GM06990 (cell line): ENCODE measurements at regions not wholly inside any gene's neighbourhood (a gene's known extent, or its start where the extent isn't known, plus 50 kb on each side); places are given as distances from the start of the nearest gene placed in this dataset.

Source experiments
- DNase-seq: peaks from one replicate; pipeline ENCODE4 v3.0.0-alpha.2; 2011; ENCODE audit not compliant: insufficient read length; ENCODE audit errors: extremely low read depth
- H3K27me3 ChIP-seq: replicated peaks from 2 replicates; pipeline ENCODE4 v1.6.0; 2011; ENCODE audit warnings: low read length; ENCODE audit not compliant: control insufficient read depth, insufficient read depth
- H3K36me3 ChIP-seq: 2 replicates; pipeline ENCODE4 v1.5.1; 2011; ENCODE audit warnings: low read length; ENCODE audit not compliant: control insufficient read depth, insufficient read depth
- H3K4me3 ChIP-seq: replicated peaks from 2 replicates; pipeline ENCODE4 v1.5.1; 2011; ENCODE audit warnings: low read depth, mild to moderate bottlenecking, control low read depth, low read length
- TF ChIP-seq, protein P1 (sequence below): IDR thresholded peaks from 2 replicates; pipeline ENCODE4 v1.5.1; 2011; ENCODE audit warnings: low read length, control low read depth, mild to moderate bottlenecking, inconsistent platforms; ENCODE audit not compliant: insufficient read depth, poor library complexity, severe bottlenecking

- no peaks in the 10 kb centered on the region for H3K36me3 ChIP-seq
Measured at GRCh38 chr13:74466864-74467263, 332.7 kb upstream of the KLF12 start.

GRCh38 chr13:74466020-74466419 is 331.8 kb upstream of the KLF12 start:
- no peaks in the 10 kb centered on the region for H3K27me3 ChIP-seq
- no peak overlapping the region for H3K4me3 ChIP-seq
- no peaks in the 10 kb centered on the region for H3K36me3 ChIP-seq
- DNase-seq = no peak
- TF ChIP-seq, protein P1, sequence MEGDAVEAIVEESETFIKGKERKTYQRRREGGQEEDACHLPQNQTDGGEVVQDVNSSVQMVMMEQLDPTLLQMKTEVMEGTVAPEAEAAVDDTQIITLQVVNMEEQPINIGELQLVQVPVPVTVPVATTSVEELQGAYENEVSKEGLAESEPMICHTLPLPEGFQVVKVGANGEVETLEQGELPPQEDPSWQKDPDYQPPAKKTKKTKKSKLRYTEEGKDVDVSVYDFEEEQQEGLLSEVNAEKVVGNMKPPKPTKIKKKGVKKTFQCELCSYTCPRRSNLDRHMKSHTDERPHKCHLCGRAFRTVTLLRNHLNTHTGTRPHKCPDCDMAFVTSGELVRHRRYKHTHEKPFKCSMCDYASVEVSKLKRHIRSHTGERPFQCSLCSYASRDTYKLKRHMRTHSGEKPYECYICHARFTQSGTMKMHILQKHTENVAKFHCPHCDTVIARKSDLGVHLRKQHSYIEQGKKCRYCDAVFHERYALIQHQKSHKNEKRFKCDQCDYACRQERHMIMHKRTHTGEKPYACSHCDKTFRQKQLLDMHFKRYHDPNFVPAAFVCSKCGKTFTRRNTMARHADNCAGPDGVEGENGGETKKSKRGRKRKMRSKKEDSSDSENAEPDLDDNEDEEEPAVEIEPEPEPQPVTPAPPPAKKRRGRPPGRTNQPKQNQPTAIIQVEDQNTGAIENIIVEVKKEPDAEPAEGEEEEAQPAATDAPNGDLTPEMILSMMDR = no peak

More at GRCh38 chr13:74466864-74467263, 332.7 kb upstream of the KLF12 start:
- DNase-seq = no peak
- H3K27me3 ChIP-seq = no peaks in the 10 kb centered on the region
- TF ChIP-seq, protein P1 = no peak
- H3K4me3 ChIP-seq = no peak overlapping the region

GRCh38 chr13:74465271-74465670 is 331.1 kb upstream of the KLF12 start:
- Histone ChIP-seq H3K4me3 (no peak overlapping the region), H3K36me3 (no peaks in the 10 kb centered on the region), H3K27me3 (no peaks in the 10 kb centered on the region)
- DNase-seq = no peak
- TF ChIP-seq, protein P1 = no peak

DNA sequence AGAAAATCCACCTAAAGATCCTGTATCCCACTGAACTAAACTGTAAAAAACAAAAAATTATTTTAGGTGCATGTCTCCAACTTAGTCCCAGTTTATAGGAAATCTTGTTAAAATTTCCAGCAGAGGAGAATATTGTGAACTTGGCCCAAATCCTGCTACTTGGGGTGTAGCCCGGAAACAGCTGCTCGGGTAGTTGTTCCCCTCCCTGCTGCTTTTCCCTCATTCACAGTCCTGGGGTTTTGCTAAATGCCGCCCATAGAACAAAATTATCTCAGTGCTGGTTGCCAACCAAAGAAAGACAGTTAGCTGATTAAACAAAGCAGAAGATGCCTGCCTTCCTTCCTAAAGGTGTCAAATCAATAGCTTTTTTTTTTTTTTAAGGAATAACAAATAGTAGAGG is 330.5 kb upstream of the KLF12 start:
- Histone ChIP-seq H3K27me3 (no peaks in the 10 kb centered on the region), H3K4me3 (no peak overlapping the region), H3K36me3 (no peaks in the 10 kb centered on the region)
- TF ChIP-seq, protein P1 = no peak
- no peak for DNase-seq

DNA sequence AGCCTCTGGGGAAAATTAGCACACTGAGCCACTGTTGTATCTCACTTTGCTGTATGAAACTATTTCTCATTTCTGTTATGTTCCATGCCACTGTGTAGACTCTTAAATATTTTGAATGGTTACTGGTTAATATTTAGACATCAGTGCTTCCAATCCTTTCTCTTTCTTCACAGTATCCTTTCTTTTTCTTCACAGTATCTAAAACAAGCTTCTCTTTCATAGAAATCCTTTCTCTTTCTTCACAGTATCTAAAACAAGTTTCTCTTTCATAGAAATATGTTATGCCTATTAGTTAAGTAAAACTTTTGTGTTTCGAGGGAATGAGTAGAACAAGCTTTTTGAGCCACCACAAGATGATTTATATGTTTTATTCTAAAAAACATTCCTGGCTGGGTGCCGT is 326.8 kb upstream of the KLF12 start:
- no peak overlapping the region for H3K4me3 ChIP-seq
- H3K27me3 ChIP-seq = no peaks in the 10 kb centered on the region
- no peak for DNase-seq
- no peaks in the 10 kb centered on the region for H3K36me3 ChIP-seq
- TF ChIP-seq, protein P1 = no peak

DNA sequence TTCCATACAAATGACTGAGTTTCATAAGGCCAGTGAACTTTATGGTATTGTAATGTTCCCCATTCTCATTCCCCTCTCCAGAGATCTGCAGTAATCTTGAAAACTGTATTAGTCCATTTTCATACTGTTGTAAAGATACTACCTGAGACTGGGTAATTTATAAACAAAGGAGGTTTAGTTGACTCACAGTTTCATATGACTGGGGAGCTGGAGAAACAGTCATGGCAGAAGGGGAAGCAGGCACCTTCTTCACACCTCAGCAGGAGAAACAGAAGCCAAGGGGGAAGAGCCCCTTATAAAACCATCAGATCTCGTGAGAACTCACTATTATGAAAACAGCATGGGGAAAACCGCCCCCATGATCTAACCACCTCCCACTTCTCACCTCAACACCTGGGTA is 318.7 kb upstream of the KLF12 start:
- Histone ChIP-seq H3K36me3 (no peaks in the 10 kb centered on the region), H3K27me3 (no peaks in the 10 kb centered on the region), H3K4me3 (no peak overlapping the region)
- no peak for DNase-seq
- TF ChIP-seq, protein P1 = no peak
